ENCODE measurements at regions not wholly inside any gene's neighbourhood (a gene's known extent, or its start where the extent isn't known, plus 50 kb on each side); places are given as distances from the start of the nearest gene placed in this dataset.

- no peak for DNase-seq
These were observed 818.9 kb upstream of the LCORL start for GRCh38 chr4:18840481-18840880.

- no peak for DNase-seq
These were observed 794.8 kb upstream of the LCORL start for GRCh38 chr4:18816228-18816895.

GRCh38 chr4:18815779-18816173 lies 794.2 kb upstream of the LCORL start:
- DNase-seq: no peak

- no peak for DNase-seq
These were observed 793.7 kb upstream of the LCORL start for GRCh38 chr4:18815081-18815778.

- no peak for DNase-seq
These were observed 792.2 kb upstream of the LCORL start for GRCh38 chr4:18813771-18814170.

DNA sequence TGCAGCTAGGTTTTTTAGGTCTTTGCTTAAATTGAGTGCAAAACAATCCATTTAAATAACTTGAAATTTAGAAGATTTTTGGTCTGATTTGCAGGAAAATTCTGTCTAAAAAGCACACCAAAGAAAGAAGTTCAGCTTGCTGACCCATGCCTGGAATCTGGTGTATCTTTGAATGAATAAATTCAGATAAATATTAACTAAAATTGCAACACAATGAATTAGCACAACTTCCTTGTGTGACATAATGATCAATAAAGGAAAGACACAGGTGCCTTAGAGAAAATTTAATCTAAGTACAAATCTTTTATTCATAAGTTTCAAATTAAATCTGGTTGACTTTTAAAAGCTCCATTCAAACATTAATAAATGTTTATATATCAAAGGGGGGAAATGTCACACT lies 791.5 kb upstream of the LCORL start:
- DNase-seq: no peak

DNA sequence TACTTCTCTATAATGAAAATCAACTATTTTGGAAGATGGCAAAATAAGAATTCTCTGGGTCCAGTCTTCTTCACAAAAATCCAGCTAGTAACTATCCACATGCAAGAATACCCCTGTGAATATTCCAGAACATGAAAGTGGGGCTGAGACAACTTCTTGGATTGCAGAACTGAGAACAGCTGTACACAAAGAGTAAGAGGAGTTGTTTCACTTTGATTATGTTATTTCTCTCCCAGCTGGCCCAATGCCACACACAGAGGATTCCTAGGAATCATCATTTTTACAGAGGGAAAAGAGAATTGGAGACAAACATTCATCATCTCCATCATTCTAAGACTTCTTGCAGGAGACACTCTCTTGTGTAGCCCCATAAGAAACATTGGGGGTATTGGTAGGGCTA lies 782.2 kb upstream of the LCORL start:
- no peak for DNase-seq

DNA sequence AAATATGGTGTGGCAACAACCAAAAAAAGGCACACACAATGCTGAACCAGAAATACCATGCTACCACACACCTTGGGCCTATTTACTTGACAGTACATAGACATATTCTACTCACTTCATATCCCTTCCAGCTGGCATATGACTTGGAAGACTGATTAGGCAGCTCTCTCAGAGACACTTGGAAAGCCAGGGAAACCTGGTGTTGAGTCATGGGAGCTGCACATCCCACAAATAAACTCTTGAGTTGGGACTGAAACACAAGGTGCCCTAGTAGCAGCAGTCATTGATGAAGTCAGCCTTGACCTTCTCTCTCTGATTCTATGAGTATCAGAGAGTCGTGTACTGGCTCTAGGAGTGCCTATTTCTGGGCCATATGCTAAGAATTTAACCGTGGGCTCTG lies 776.6 kb upstream of the LCORL start:
- no peak for DNase-seq

GRCh38 chr4:18795794-18796193 lies 774.2 kb upstream of the LCORL start:
- no peak for DNase-seq

DNA sequence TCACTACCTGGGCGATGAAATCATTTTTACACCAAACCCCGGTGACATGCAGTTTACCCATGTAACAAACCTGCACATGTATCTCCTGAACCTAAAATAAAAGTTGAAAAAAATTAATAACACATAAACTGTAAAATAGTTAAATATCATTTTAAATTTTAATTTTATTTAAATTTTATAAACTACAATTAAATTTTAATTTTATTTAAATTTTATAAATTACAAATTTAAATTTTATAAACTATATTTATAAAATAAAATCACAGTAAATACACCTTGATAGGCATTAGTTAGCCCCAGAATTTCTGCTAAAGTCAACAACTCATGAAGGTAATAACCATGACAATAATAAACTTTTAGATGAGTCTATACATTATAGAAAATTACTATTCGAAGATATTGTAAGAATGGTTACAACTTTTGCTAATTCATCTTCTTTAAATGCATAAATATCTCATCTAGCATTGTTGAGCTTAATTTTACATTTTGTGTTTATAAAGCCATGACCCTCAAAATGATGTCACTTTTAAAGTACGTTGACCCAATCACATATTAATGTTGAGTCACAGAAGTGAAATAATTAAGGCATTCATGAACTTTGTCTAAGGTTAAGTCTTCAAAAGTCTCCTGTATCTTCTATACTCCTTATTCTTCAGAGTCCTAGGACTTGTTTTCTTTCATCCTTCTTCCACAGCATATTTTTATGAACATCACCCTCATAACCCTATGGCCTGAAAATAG lies 755.8 kb upstream of the LCORL start:
- no peak for DNase-seq

GRCh38 chr4:18767921-18768320 lies 746.4 kb upstream of the LCORL start:
- no peak for DNase-seq

- no peak for DNase-seq
These were observed 735.1 kb upstream of the LCORL start for GRCh38 chr4:18756671-18757070.

- DNase-seq: no peak
These were observed 732.6 kb upstream of the LCORL start for GRCh38 chr4:18754180-18754579.

GRCh38 chr4:18751083-18751482 lies 729.5 kb upstream of the LCORL start:
- DNase-seq: no peak

GRCh38 chr4:18749391-18749790 lies 727.8 kb upstream of the LCORL start:
- no peak for DNase-seq

DNA sequence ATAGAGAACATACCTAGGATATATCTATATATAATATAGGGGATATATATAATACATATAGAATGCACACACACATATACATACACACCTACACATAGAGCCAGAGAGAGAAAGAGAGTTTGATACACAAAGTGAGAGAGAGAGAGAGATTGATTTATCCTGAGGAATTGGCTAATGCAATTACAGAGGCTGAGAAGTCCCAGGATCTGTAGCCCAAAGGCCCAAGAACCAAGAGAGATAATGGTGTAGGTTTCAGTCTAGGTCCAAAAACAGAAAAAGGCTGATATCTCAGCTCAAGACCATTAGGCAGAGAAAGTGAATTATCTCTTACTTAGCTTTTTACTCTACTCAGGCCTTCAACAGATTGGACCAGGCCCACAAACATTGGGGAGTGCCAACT lies 715.0 kb upstream of the LCORL start:
- no peak for DNase-seq

DNA sequence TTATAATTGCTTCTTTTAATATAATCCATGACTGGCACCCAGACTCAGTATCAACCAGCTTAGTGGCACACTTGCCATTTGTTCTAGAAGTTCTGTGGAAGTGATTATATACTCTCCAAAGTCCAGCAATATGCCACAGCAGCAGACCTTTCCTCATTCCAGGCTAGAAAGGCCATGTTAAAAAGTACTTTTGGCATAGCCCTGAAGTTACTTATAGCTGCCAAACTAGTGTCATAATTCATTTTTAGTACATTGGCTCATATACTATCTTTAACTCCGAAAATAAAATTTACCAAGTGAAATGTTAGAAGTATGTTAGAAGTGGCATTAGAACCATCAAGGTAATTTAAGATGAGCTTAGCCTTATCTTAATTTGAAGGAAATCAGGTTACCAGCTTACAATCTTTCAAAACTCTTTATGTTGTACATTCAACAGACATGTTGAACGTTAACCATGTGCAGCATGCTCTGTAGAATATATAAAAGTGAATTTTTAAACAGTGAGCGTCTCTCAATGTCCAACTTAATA lies 714.2 kb upstream of the LCORL start:
- DNase-seq: no peak

DNA sequence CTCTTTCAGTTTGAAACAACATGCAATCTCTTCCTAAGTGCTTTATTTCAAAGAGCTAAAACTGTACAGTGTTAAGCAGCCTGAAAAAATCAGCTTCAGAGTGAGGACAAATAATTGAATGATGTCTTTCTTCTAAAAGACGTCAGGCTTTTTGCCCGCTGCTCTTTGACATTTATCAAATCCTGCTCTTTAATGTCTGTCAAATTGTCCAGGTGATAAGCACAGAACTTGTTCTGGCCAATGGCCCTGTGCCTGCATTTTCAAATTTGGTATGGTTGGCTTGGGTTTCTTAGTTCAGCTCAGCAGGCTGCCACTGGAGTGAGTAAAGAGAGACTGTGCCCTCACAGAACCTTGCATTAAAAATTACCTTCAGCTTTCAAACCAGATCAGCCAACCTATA lies 712.9 kb upstream of the LCORL start:
- DNase-seq: no peak

- no peak for DNase-seq
These were observed 712.4 kb upstream of the LCORL start for GRCh38 chr4:18733961-18734360.

- DNase-seq: no peak
These were observed 701.2 kb upstream of the LCORL start for GRCh38 chr4:18722748-18723191.

GRCh38 chr4:18698119-18698883 lies 676.7 kb upstream of the LCORL start:
- DNase-seq: no peak

- DNase-seq: no peak
These were observed 674.4 kb upstream of the LCORL start for GRCh38 chr4:18695733-18696527.

Measured in effector CD4-positive, alpha-beta T cell (primary cell).